ENCODE measurements at regions not wholly inside any gene's neighbourhood (a gene's known extent, or its start where the extent isn't known, plus 50 kb on each side); places are given as distances from the start of the nearest gene placed in this dataset.

GRCh38 chr20:17884307-17885003 lies 84.1 kb downstream of the SNX5 start:
- no peak for DNase-seq (ENCODE audit: low read depth)
- TF ChIP-seq MAX (IDR thresholded peaks at IDR 0.05; ENCODE audit: low read depth, low read length): no peak

GRCh38 chr20:17883592-17884306 lies 84.8 kb downstream of the SNX5 start:
- TF ChIP-seq CTCF (IDR thresholded peaks at IDR 0.05; ENCODE audit: low read depth, low read length) (no peak), MAX (IDR thresholded peaks at IDR 0.05; ENCODE audit: low read depth, low read length) (no peak), MYC (IDR thresholded peaks at IDR 0.05; ENCODE audit: low read depth, low read length) (no peak), POLR2A (IDR thresholded peaks at IDR 0.05; ENCODE audit: extremely low read depth, insufficient read length) (no peak)
- no peak overlapping the region for H3K4me3 ChIP-seq (ENCODE audit: low read depth, low read length)
- DNase-seq (ENCODE audit: low read depth): no peak

More at GRCh38 chr20:17884307-17885003, 84.1 kb downstream of the SNX5 start:
- no peak overlapping the region for H3K4me3 ChIP-seq (ENCODE audit: low read depth, low read length)

- TF ChIP-seq MAX (IDR thresholded peaks at IDR 0.05; ENCODE audit: low read depth, low read length) (no peak), POLR2A (IDR thresholded peaks at IDR 0.05; ENCODE audit: extremely low read depth, insufficient read length) (no peak), MYC (IDR thresholded peaks at IDR 0.05; ENCODE audit: low read depth, low read length) (no peak), CTCF (IDR thresholded peaks at IDR 0.05; ENCODE audit: low read depth, low read length) (no peak)
- no peak for DNase-seq (ENCODE audit: low read depth)
- H3K4me3 ChIP-seq (ENCODE audit: low read depth, low read length): no peak overlapping the region
Observed at GRCh38 chr20:17882834-17883591, 85.6 kb downstream of the SNX5 start.

- no peak for TF ChIP-seq MYC (IDR thresholded peaks at IDR 0.05; ENCODE audit: low read depth, low read length)
- no peak for TF ChIP-seq CTCF (IDR thresholded peaks at IDR 0.05; ENCODE audit: low read depth, low read length)
- no peak for TF ChIP-seq MAX (IDR thresholded peaks at IDR 0.05; ENCODE audit: low read depth, low read length)
- TF ChIP-seq POLR2A (IDR thresholded peaks at IDR 0.05; ENCODE audit: extremely low read depth, insufficient read length): no peak
- no peak for DNase-seq (ENCODE audit: low read depth)
- H3K4me3 ChIP-seq (ENCODE audit: low read depth, low read length): no peak overlapping the region
Observed at GRCh38 chr20:17882065-17882833, 86.3 kb downstream of the SNX5 start.

GRCh38 chr20:17881741-17882064 lies 86.9 kb downstream of the SNX5 start:
- no peak overlapping the region for H3K4me3 ChIP-seq (ENCODE audit: low read depth, low read length)
- TF ChIP-seq MAX (IDR thresholded peaks at IDR 0.05; ENCODE audit: low read depth, low read length) (no peak), CTCF (IDR thresholded peaks at IDR 0.05; ENCODE audit: low read depth, low read length) (no peak), POLR2A (IDR thresholded peaks at IDR 0.05; ENCODE audit: extremely low read depth, insufficient read length) (no peak), MYC (IDR thresholded peaks at IDR 0.05; ENCODE audit: low read depth, low read length) (no peak)
- DNase-seq (ENCODE audit: low read depth): no peak
